ENCODE measurements at regions not wholly inside any gene's neighbourhood (a gene's known extent, or its start where the extent isn't known, plus 50 kb on each side); places are given as distances from the start of the nearest gene placed in this dataset.

DNA sequence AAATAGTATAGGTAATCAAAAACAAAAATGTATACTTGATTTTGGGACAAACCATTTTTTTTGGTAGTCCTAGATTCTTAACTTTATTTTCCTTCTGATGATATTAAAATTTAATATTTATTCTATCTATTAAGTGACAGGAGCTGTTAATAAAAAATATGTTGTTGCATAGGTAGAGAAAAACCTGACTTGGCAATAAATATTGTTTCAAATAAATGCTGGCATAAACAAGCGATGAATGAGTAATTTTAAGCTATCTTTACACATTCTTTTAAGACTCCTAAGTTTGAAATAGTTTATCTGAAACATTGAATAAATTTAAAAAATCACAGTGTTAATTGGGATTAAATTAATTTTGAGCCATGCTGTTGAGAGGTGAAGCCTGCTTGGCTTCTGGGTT is 114.6 kb downstream of the GC start:
- TF ChIP-seq, protein P1, sequence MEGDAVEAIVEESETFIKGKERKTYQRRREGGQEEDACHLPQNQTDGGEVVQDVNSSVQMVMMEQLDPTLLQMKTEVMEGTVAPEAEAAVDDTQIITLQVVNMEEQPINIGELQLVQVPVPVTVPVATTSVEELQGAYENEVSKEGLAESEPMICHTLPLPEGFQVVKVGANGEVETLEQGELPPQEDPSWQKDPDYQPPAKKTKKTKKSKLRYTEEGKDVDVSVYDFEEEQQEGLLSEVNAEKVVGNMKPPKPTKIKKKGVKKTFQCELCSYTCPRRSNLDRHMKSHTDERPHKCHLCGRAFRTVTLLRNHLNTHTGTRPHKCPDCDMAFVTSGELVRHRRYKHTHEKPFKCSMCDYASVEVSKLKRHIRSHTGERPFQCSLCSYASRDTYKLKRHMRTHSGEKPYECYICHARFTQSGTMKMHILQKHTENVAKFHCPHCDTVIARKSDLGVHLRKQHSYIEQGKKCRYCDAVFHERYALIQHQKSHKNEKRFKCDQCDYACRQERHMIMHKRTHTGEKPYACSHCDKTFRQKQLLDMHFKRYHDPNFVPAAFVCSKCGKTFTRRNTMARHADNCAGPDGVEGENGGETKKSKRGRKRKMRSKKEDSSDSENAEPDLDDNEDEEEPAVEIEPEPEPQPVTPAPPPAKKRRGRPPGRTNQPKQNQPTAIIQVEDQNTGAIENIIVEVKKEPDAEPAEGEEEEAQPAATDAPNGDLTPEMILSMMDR (IDR thresholded peaks at IDR 0.05; ENCODE audit: low read length, missing control alignments) = no peak
- no peak for DNase-seq (ENCODE audit: low read depth)
- H3K4me3 ChIP-seq (replicated peaks; ENCODE audit: low read depth, low read length) = no peak overlapping the region

DNA sequence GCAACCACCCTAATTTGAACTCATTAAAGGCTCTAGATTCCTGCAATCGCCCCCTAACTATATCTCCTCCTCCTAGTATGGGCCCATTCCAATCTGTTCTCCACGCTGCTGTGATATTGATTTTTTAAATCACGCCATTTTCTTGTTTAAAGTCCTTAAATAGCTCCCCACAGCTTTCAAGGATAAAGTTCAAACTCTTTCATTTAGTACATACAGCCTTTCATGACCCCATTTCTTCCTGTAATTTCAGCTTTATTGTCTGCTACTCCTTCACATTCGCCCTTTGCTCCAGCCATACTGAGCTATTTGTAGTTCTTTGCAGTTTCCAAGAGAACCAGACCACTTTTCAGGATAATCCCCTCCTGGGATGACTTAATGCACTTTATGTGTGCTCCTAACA is 118.5 kb downstream of the GC start:
- no peak overlapping the region for H3K4me3 ChIP-seq (replicated peaks; ENCODE audit: low read depth, low read length)
- DNase-seq (ENCODE audit: low read depth) = no peak
- TF ChIP-seq, protein P1 (IDR thresholded peaks at IDR 0.05; ENCODE audit: low read length, missing control alignments) = no peak

DNA sequence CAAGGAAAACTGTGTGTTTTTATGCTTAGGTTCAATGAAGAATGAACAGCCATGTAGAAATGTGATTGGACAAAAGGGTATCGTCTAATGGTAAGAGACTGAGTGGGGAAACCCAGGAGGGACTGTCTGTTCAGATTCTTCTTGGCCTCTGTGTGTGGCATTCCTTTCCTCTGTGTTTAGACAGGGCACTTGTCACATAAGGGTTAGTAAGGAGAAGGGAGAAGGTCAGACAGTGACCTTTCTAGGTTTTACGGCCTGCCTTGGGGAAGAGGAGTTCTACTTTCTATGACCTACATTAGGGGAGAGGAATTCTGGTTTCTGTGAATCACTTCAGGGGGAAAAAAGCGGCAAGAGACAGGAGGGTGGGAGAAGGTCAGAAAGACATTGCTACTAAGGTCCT is 119.5 kb downstream of the GC start:
- no peak for DNase-seq (ENCODE audit: low read depth)
- no peak overlapping the region for H3K4me3 ChIP-seq (replicated peaks; ENCODE audit: low read depth, low read length)
- TF ChIP-seq, protein P1 (IDR thresholded peaks at IDR 0.05; ENCODE audit: low read length, missing control alignments) = no peak

DNA sequence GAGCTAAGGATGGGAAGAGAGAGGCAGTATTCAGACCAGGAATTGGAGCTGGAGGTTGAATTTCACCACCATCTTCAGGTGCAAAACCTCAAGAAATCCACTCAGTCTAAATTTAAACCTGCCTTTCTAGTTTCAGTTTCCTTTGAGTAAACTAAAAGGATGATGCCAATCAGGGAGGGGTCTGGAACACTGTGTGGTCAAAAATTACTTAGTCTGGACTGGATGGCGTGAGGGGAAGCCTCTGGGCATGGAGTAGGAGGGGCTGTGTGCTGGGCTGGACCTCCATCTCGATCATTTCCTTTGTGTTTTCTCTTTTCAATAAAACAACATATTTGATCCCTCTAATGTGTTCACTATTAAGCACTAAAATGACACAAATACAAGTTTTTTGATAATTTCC is 120.1 kb downstream of the GC start:
- H3K4me3 ChIP-seq (replicated peaks; ENCODE audit: low read depth, low read length) = no peak overlapping the region
- TF ChIP-seq, protein P1 (IDR thresholded peaks at IDR 0.05; ENCODE audit: low read length, missing control alignments) = no peak
- no peak for DNase-seq (ENCODE audit: low read depth)

DNA sequence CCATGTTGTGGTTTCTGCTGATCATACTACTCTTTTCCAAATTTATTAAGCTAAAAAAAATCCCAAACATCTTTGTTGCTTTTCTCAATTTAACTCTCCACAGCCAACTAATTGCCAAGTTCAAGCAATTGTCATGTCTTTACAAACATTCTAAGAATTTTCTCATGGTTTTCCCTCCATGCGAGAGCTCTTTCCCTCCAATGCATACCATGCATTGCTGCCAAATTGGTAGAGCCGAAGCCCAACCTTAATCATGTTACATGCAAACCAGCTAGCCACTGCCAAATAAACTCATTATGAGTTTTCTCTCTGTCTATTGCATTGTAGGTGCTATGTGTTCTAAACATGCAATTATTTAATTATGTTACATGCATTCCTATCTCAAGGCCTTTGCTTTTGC is 123.9 kb downstream of the GC start:
- H3K4me3 ChIP-seq (replicated peaks; ENCODE audit: low read depth, low read length) = no peak overlapping the region
- no peak for DNase-seq (ENCODE audit: low read depth)
- TF ChIP-seq, protein P1 (IDR thresholded peaks at IDR 0.05; ENCODE audit: low read length, missing control alignments) = no peak

DNA sequence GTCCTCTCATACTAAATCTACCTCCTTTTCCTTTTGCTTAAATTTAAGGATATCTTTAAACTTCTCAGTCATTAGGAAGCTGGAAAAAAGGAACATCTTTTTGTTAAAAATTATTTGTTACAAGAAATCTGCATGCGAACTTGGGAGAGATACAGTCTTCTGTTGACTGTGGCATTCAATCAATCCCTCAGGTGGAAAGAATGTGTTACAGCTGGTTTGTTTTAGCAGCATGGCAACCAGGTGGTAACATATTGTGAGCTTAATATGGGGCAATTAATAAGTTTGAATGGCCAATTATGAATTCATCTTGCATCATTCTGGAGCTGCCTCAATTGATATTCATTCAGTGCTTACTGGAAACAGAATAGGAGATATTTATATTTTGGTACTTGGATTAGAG is 135.0 kb downstream of the GC start:
- TF ChIP-seq, protein P1 (IDR thresholded peaks at IDR 0.05; ENCODE audit: low read length, missing control alignments) = no peak
- DNase-seq (ENCODE audit: low read depth) = no peak
- H3K4me3 ChIP-seq (replicated peaks; ENCODE audit: low read depth, low read length) = no peak overlapping the region

DNA sequence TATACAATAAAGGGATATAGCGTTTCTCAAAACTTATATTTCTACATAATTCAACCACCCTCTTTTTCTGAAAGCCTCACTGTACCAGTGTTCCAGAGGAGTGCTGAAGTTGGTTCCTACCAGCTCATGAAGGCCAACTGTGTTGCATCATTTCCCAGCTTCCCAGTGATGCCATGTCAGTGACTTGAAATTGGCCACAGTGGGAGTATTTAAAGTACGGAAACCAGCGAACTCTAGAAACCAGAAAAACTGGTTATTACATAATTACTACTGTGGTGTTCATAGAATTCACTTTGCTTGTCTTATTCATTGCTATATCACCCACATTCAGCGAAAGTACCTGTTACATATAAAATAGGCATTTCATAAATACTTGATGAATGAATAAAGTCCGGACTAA is 135.4 kb downstream of the GC start:
- no peak for DNase-seq (ENCODE audit: low read depth)
- TF ChIP-seq, protein P1 (IDR thresholded peaks at IDR 0.05; ENCODE audit: low read length, missing control alignments) = no peak
- H3K4me3 ChIP-seq (replicated peaks; ENCODE audit: low read depth, low read length) = no peak overlapping the region
